Muscle of back (tissue), 3 donors: ENCODE measurements at regions not wholly inside any gene's neighbourhood (a gene's known extent, or its start where the extent isn't known, plus 50 kb on each side); places are given as distances from the start of the nearest gene placed in this dataset.
"Not testable (repeated sequence)": the region's sequence is repeated elsewhere in the genome, so short reads cannot be mapped to it uniquely, and the experiment has no call there.

Experiments used
- DNase-seq, 3 donors: peaks; one replicate each; pipeline versions ENCODE4 v3.0.0 to v3.0.0-alpha.2; 2013

GRCh38 chr16:51542981-51543815 lies 392.1 kb upstream of the SALL1 start:
- peak; percentile 39 to 90 (median 58) for DNase-seq

GRCh38 chr16:51540259-51540658 lies 389.2 kb upstream of the SALL1 start:
- DNase-seq: no peak

- peak in 1 of 3 donors; percentile 80 for DNase-seq
These were observed 387.8 kb upstream of the SALL1 start for GRCh38 chr16:51538707-51539498.

- DNase-seq: no peak
These were observed 384.5 kb upstream of the SALL1 start for GRCh38 chr16:51535591-51535990.

GRCh38 chr16:51532551-51532950 lies 381.5 kb upstream of the SALL1 start:
- DNase-seq: no peak

- no peak for DNase-seq
These were observed 380.2 kb upstream of the SALL1 start for GRCh38 chr16:51531271-51531670.

- no peak for DNase-seq
These were observed 376.3 kb upstream of the SALL1 start for GRCh38 chr16:51527349-51527748.

- no peak for DNase-seq
These were observed 375.6 kb upstream of the SALL1 start for GRCh38 chr16:51526621-51527020.

GRCh38 chr16:51524555-51525373 lies 373.7 kb upstream of the SALL1 start:
- no peak for DNase-seq

- no peak for DNase-seq
These were observed 373.0 kb upstream of the SALL1 start for GRCh38 chr16:51524070-51524469.

GRCh38 chr16:51523400-51523799 lies 372.3 kb upstream of the SALL1 start:
- peak; percentile 47 to 68 (median 59) for DNase-seq

- DNase-seq: no peak
These were observed 371.8 kb upstream of the SALL1 start for GRCh38 chr16:51522902-51523301.

GRCh38 chr16:51516960-51517359 lies 365.9 kb upstream of the SALL1 start:
- DNase-seq: not testable (repeated sequence)

- no peak for DNase-seq
These were observed 359.3 kb upstream of the SALL1 start for GRCh38 chr16:51510416-51510815.

GRCh38 chr16:51509336-51509735 lies 358.3 kb upstream of the SALL1 start:
- no peak for DNase-seq

GRCh38 chr16:51508490-51509212 lies 357.6 kb upstream of the SALL1 start:
- peak; percentile 72 to 86 (median 72) for DNase-seq

- no peak for DNase-seq
These were observed 356.2 kb upstream of the SALL1 start for GRCh38 chr16:51507286-51507685.

- no peak for DNase-seq
These were observed 349.2 kb upstream of the SALL1 start for GRCh38 chr16:51500306-51500705.

- DNase-seq: peak in 2 of 3 donors; percentile 2 to 12
These were observed 346.6 kb upstream of the SALL1 start for GRCh38 chr16:51497541-51498211.

- DNase-seq: no peak
These were observed 339.8 kb upstream of the SALL1 start for GRCh38 chr16:51490866-51491265.

GRCh38 chr16:51487880-51488279 lies 336.8 kb upstream of the SALL1 start:
- DNase-seq: no peak
